Adipocyte (in vitro differentiated cells): ENCODE measurements at regions not wholly inside any gene's neighbourhood (a gene's known extent, or its start where the extent isn't known, plus 50 kb on each side); places are given as distances from the start of the nearest gene placed in this dataset.

ENCODE experiments used
- DNase-seq: peaks from one replicate; pipeline ENCODE4 v3.0.0-alpha.2; 2015; ENCODE audit warnings: low read depth
- H3K27me3 ChIP-seq: replicated peaks from 2 replicates; pipeline ENCODE4 v1.7.0; 2013; ENCODE audit warnings: mild to moderate bottlenecking, low read length, moderate library complexity; ENCODE audit not compliant: control insufficient read depth, insufficient read depth
- H3K36me3 ChIP-seq: 2 replicates; pipeline ENCODE4 v1.7.0; 2013; ENCODE audit warnings: low read length, mild to moderate bottlenecking, moderate library complexity; ENCODE audit not compliant: control insufficient read depth, insufficient read depth, severe bottlenecking
- H3K4me1 ChIP-seq: 2 replicates; pipeline ENCODE4 v1.7.0; 2013; ENCODE audit warnings: mild to moderate bottlenecking, low read length, moderate library complexity; ENCODE audit not compliant: control insufficient read depth, insufficient read depth
- H3K4me3 ChIP-seq: 2 replicates; pipeline ENCODE4 v1.7.0; 2013; ENCODE audit warnings: mild to moderate bottlenecking, low read length, moderate library complexity
- H3K9ac ChIP-seq: 2 replicates; pipeline ENCODE4 v1.7.0; 2013; ENCODE audit warnings: mild to moderate bottlenecking, low read length, moderate library complexity
- H3K9me3 ChIP-seq: 2 replicates; pipeline ENCODE4 v1.7.0; 2013; ENCODE audit warnings: mild to moderate bottlenecking, low read length, moderate library complexity; ENCODE audit not compliant: control insufficient read depth

GRCh38 chr5:54832858-54833257 is 152.5 kb downstream of the ESM1 start:
- Histone ChIP-seq H3K36me3 (no peaks in the 10 kb centered on the region), H3K9ac (no peak overlapping the region), H3K9me3 (no peaks in the 10 kb centered on the region), H3K27me3 (no peaks in the 10 kb centered on the region), H3K4me3 (no peak overlapping the region), H3K4me1 (peaks cover 10% of the 10 kb centered on the region)
- no peak for DNase-seq

- peak; percentile 78 for DNase-seq
- H3K36me3 ChIP-seq: no peaks in the 10 kb centered on the region
- H3K9me3 ChIP-seq: peaks cover 3% of the 10 kb centered on the region
- H3K27me3 ChIP-seq: no peaks in the 10 kb centered on the region
- H3K9ac ChIP-seq: no peak overlapping the region
- no peak overlapping the region for H3K4me3 ChIP-seq
- peaks cover 10% of the 10 kb centered on the region for H3K4me1 ChIP-seq
These were observed 153.3 kb downstream of the ESM1 start for GRCh38 chr5:54832045-54832444.

- no peak for DNase-seq
- H3K36me3 ChIP-seq: no peaks in the 10 kb centered on the region
These were observed 154.2 kb downstream of the ESM1 start for GRCh38 chr5:54831233-54831632.

GRCh38 chr5:54829676-54830535 is 155.5 kb downstream of the ESM1 start:
- no peaks in the 10 kb centered on the region for H3K27me3 ChIP-seq
- H3K36me3 ChIP-seq: no peaks in the 10 kb centered on the region
- peaks cover 3% of the 10 kb centered on the region for H3K9me3 ChIP-seq
- H3K4me1 ChIP-seq: peaks cover 19% of the 10 kb centered on the region
- no peak for DNase-seq
- H3K4me3 ChIP-seq: no peak overlapping the region
- no peak overlapping the region for H3K9ac ChIP-seq

More at GRCh38 chr5:54831233-54831632, 154.2 kb downstream of the ESM1 start:
- Histone ChIP-seq H3K27me3 (no peaks in the 10 kb centered on the region), H3K4me3 (no peak overlapping the region), H3K9ac (no peak overlapping the region), H3K9me3 (peaks cover 3% of the 10 kb centered on the region), H3K4me1 (peaks cover 10% of the 10 kb centered on the region)

- no peak for DNase-seq
- H3K36me3 ChIP-seq: no peaks in the 10 kb centered on the region
- peaks cover 3% of the 10 kb centered on the region for H3K9me3 ChIP-seq
- no peaks in the 10 kb centered on the region for H3K27me3 ChIP-seq
- no peak overlapping the region for H3K4me3 ChIP-seq
- peaks cover 24% of the 10 kb centered on the region for H3K4me1 ChIP-seq
- H3K9ac ChIP-seq: no peak overlapping the region
These were observed 156.3 kb downstream of the ESM1 start for GRCh38 chr5:54829102-54829501.

DNA sequence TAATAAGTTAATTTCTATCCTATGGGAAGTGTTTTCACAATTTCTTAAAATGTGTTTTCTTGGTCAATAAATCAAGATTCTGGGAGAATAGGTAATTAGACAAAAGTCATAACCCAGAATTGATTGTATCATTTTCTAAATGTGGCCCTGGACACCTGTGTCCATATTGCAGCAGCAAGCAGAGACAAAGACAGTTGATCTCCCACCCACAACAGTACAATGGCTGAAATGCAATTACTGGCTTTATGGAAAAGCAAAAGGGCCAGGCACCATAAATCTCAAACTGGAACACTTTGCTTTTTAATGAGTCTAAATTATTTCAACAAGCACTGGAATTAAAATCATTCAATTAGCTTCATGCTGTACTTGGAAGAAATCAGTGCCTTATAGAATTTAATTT is 157.2 kb downstream of the ESM1 start:
- peaks cover 3% of the 10 kb centered on the region for H3K9me3 ChIP-seq
- peaks cover 30% of the 10 kb centered on the region for H3K4me1 ChIP-seq
- H3K9ac ChIP-seq: no peak overlapping the region
- DNase-seq: no peak
- no peaks in the 10 kb centered on the region for H3K36me3 ChIP-seq
- H3K27me3 ChIP-seq: no peaks in the 10 kb centered on the region
- no peak overlapping the region for H3K4me3 ChIP-seq

DNA sequence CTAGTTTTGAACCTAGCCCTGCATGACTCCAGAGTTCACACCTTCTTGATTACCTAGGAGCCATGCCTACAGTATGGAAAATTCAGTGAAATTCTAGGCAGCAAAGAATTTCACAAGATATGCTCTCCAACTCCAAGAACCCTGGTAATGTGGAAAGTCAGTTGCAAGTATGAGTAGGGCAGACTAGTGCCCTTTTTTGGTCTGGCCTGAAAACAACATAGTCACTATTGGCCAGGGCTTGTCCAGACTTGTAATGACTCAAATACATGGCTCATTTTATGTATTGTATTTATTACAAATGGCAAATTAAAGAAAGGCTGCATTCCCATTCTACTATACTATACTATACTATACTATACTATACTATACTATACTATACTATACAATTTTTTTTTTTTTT is 160.4 kb downstream of the ESM1 start:
- peak; percentile 69 for DNase-seq
- Histone ChIP-seq H3K36me3 (no peaks in the 10 kb centered on the region), H3K9me3 (peaks cover 3% of the 10 kb centered on the region), H3K4me1 (peaks cover 40% of the 10 kb centered on the region), H3K9ac (no peak overlapping the region), H3K27me3 (no peaks in the 10 kb centered on the region), H3K4me3 (no peak overlapping the region)

- DNase-seq: peak; percentile 68
- no peak overlapping the region for H3K4me3 ChIP-seq
- H3K27me3 ChIP-seq: no peaks in the 10 kb centered on the region
- no peak overlapping the region for H3K9ac ChIP-seq
- peaks cover 41% of the 10 kb centered on the region for H3K4me1 ChIP-seq
- H3K9me3 ChIP-seq: peaks cover 3% of the 10 kb centered on the region
- no peaks in the 10 kb centered on the region for H3K36me3 ChIP-seq
These were observed 162.4 kb downstream of the ESM1 start for GRCh38 chr5:54823006-54823405.

- no peak overlapping the region for H3K9ac ChIP-seq
- H3K4me1 ChIP-seq: peaks cover 41% of the 10 kb centered on the region
- H3K4me3 ChIP-seq: no peak overlapping the region
- no peak for DNase-seq
- no peaks in the 10 kb centered on the region for H3K36me3 ChIP-seq
- no peaks in the 10 kb centered on the region for H3K27me3 ChIP-seq
- peaks cover 3% of the 10 kb centered on the region for H3K9me3 ChIP-seq
These were observed 163.1 kb downstream of the ESM1 start for GRCh38 chr5:54822324-54822687.

DNA sequence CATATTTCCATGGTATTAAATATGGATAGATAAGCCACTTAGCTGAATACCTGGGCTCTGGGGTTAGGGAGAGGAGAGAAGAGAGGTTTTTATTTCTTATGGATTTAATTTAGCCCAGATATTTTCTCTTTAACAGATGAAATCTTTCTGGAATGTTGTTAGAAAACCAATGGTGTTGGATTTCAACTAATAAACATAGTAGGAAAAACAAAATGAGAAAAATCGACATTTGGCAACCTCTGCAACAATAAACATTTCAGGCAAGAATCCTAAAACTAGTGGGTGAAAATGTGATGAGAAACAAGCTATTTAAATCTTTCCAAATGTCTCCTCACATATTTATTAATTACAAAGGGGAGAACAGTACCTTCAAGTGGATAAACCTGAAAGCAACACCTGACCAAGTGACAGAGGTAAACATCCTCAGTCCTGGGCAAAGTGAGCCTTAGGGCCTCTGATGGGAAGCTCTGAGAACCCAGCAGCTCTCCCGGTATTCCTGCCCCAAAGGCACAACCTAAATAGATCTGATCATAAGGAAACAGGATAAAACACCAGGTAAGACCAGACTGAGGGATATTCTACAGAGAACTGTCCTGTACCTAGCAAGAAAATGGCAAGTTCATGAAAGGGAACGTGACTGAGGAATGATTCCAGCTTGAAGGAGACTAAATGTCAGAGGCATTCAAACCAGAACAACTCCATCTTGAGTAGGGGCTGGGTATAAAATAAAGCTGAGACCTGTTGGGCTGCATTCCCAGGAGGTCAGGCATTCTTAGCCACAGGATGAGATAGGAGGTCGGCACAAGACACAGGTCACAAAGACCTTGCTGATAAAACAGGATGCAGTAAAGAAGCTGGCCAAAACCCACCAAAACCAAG is 163.7 kb downstream of the ESM1 start:
- H3K9ac ChIP-seq: no peak overlapping the region
- peak; percentile 63 for DNase-seq
- no peak overlapping the region for H3K4me3 ChIP-seq
- peaks cover 41% of the 10 kb centered on the region for H3K4me1 ChIP-seq
- no peaks in the 10 kb centered on the region for H3K36me3 ChIP-seq
- H3K27me3 ChIP-seq: no peaks in the 10 kb centered on the region
- H3K9me3 ChIP-seq: no peaks in the 10 kb centered on the region

DNA sequence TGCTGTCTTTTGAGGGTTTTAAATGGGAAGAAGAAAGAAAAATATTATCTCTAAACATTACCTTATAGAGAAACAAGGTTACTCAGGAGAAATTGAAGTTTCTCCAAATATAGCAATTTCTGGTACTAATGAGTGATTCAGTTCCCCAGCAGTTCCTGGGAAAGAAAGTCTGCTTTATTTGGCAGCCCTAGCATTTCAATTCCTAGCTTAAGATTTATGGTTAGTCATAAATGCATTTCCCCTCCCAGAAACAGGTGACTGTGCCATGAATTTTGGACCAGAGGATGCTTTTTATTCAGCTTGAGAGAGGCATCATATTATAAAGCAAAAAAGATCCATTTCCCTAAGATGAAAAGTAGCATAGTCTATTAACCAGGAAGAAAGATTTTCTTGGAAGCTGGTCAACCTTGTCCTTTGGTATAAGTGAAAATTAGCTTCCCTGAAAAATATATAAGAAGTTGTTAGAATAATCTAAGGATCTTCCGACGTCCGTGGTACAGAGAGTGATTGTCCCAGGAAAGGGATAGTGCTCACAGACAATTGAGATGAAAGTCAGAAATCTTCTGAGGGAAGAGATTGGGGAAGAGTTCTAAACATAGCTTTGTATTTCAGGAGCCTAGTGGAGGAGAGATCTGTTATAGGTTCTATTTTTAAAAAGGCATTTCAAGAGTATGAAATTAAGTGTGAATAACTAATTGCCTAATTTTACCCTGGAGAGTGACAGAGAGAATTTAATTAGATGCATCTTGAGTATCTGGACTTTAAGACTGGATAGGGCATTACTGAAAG is 164.9 kb downstream of the ESM1 start:
- peak; percentile 66 for DNase-seq
- no peaks in the 10 kb centered on the region for H3K36me3 ChIP-seq
- peaks cover 38% of the 10 kb centered on the region for H3K4me1 ChIP-seq
- H3K9ac ChIP-seq: no peak overlapping the region
- H3K9me3 ChIP-seq: no peaks in the 10 kb centered on the region
- no peaks in the 10 kb centered on the region for H3K27me3 ChIP-seq
- H3K4me3 ChIP-seq: no peak overlapping the region
